GM20431 (cell line): ENCODE measurements at regions not wholly inside any gene's neighbourhood (a gene's known extent, or its start where the extent isn't known, plus 50 kb on each side); places are given as distances from the start of the nearest gene placed in this dataset.

Experiments
- in situ Hi-C: fragments of 300-500 bp; cut with MseI, MboI; formaldehyde crosslinking; loops from one replicate; pipeline ENCODE4 v1.15.0; 2020; ENCODE audit warnings: low sequenced_read_pairs; ENCODE audit not compliant: unreplicated experiment

DNA sequence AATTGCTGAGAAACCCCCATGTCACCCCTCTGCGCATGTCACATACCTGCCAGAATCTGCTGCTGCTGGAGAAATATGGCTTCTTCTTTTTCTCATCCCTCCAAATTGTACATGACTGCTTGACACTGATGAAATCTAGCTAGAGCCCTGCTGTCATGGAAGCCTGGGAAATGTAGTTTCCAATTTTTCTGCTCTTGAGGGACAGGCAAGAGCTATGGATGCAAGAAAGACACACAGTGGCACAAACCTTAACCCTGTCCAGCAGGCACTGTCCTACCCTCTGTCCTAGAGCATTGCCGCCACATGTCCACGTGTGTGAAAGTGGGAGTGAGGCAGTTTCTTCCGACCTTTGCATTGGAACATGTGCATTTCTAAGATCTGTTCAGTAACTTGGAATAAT is 255.5 kb upstream of the SEMA6A start:
- in situ Hi-C loops, result no loop called here

DNA sequence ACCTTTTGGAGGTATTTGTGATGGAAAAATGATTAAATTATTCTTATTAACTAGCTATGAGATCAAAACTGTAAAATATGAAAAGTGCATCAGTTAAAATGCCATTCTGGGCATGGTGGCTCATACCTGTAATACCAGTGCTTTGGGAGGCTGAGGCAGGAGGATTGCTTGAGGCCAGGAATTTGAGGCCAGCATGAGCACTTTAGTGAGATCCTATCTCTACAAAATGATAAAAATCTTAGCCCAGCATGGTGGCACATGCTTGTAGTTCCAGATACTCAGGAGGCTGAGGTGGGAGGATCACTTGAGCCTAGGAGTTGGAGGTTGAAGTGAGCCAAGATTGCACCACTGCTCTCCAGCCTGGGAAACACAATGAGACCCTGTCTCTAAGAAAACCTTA is 252.5 kb upstream of the SEMA6A start:
- in situ Hi-C loops, result no loop called here

DNA sequence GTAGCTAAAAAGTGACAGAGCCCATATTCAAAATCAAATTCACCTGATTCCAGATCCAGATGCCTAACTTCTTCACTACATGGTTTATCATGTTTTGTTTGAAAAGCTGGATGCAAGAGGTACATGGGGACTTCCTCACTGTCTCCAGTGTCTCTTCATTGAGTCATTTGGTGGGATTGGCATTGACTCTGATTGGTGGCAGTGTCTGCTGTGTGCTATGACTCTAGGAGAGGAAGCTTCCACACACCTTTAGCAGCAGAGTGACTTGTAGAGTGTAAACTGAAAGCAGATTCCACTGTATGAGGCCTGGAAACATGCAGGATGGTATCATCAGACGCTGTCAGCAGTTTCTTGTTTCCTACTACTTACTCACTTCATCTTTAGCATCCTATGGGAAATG is 250.9 kb upstream of the SEMA6A start:
- in situ Hi-C loops, result no loop called here

DNA sequence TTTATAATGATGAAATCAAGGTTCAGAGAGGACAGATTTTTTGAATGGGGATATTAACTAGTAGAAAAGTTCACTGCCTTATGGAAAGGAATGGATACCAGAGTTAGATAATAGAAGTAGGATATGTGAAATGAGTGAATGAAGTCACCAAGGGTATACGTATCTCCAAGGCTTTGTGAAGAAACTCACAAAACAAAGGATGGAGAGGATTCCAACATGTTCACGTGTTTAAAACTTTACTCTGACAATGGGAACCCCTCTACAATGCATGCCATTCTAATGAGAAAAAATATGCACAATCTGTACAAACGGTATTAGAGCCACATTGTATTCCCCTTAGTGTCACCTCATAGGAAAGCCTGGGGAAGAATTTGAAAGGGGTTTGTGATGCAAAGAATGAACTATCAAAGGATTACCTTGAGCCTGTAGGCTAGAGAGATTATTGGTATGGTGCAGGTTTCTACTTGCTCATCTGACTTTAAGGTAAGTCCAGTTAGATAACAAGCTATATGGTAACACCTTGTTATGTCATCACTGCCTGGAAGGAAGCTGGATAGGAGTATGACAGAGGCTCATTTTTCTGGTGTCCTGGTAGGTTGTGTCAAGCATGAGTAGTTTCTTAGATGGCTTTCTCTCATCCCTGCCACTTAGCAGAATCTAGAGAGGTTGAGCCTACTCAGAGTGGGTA is 250.3 kb upstream of the SEMA6A start:
- in situ Hi-C loops, result no loop called here

DNA sequence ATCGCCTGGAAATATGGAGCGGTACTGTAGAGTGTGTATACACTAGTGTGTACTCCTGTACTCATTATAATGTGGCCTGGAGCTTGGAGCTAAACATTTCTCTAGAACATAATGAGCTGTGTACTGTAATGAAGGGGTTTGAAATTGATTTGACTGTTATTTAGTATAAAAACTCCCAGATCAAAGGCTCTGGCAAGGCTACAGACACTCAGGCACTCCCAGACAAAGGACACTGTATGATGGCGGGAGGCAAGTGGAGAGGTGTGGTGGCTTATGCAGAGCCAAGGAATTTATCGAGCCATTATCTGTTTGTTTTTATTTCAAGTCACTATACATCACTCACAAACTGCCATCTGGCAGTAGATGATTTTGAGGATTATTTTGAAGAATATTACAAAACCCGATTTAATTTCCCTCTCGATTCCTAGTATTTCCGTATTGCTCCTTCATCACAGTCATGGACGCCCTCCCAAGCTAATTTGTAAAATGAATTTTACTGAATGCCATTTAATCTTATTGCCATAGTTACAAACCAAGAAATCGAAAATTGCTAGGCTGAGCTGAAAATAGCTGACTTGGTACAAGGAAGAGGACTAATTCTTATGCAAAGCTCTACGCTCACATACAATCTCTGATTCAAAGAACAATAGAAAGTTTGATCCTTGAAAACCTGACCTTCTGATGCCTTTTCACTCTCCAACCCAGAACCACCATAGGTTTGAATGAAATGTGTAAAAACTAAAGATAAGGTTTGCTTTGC is 240.2 kb upstream of the SEMA6A start:
- in situ Hi-C loops, result no loop called here

DNA sequence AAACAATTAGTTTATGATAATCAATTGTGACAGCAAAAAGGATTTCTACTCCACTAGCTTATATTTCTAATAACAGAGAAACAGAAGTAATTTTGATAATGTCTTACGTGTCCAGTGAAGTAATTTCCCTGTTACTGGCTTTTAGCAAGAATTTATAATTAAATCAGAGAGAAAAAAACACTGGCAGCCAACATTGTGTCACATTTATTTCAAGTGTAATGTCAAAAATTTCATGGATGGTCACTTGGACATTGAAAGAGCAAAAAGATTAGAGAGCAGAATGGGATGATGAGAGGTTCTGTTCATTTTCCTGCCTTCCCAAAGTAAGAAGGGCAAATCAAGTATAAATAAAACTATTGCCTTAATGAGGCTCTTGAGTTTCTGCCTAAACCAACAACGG is 239.3 kb upstream of the SEMA6A start:
- in situ Hi-C loops, result no loop called here

DNA sequence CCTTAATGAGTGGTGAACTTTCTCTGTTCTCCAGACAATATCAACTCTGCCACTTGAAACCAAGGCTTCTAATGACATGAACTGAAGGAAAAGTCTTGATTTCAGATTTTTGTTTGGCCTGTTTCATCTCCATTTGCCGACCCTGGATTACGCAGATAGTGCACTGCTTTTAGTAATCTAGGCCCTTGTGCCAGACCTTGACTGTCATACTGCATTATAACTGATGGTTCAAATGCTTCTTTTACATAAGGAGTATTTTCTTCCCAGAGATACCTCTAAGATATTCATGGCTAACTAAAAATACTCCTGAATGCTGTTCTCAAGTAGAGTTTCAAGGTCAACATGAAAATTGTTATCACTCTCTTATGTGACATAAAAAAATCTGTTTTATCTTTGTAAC is 238.7 kb upstream of the SEMA6A start:
- in situ Hi-C loops, result no loop called here

DNA sequence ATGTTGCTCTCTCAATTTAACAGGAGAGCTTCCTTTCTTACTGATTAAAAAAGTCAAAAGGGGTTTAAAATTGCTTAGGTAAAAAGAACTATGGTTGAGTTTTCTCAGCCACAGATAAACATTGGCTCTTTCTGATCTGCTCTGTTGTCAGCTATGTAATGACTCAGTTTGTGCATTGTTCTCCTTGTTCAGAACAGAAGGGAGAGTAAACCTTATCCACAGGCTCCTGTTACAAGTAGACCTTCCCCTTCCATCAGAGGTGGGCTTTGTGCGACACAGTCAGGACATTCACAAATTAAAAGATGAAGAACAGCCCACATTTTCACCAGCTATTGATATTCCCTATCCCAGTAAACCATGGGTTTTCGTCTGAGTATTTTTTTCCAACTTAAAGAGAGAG is 236.3 kb upstream of the SEMA6A start:
- in situ Hi-C loops, result no loop called here

DNA sequence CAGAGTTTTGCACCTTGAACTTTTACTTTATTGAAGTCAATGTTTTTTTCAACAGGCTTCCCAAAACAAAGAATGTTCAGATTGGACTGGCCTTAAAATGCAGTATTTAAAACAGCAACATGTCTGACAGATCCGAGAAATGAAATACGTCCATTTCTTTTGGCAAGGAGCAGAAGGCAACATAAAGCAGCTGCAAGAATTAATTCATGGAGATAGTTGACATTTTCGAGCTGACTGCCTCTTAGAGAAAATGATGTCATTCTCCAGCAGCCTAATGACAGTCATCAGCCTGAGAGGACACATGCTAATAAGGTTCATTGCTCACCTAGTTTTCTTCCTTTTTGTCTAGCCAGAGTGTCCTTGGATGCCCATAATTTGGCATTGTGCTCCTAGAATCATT is 232.2 kb upstream of the SEMA6A start:
- in situ Hi-C loops, result no loop called here

DNA sequence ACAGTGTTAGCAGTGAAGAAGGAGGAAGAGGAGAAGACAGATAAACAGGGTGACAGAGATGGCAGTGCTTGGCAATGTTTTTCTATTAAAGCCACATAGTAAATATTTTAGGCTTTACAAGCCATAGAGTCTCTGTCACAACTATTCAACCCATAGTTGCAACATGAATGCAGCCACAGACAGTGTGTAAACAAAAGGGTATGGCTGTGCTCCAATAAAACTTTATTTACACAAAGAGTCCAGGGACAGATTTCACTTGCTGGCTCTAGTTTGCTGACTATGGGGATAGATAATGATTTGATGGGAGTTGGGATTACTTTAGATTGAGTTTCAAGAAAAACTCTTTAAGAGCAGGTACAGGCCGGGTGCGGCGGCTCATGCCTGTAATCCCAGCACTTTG is 224.8 kb upstream of the SEMA6A start:
- in situ Hi-C loops, result no loop called here

DNA sequence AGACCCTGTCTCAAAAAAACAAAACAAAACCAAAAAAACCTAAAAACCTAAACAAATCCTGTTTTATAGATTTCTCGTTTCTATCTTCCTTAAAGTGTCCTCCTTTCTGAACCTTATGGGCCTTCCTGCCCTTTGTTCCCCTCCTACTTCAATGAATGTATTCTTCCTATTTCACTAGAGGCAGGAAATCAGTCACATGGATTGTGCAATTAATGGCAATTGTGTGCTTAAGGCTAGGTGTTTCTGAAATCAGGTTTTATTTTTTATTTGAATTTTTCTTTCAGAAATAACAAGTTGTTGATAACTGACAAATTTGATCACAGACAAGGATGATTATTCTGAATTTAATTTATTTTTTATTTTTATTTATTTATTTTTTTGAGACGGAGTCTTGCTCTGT is 220.6 kb upstream of the SEMA6A start:
- in situ Hi-C loops, result no loop called here

DNA sequence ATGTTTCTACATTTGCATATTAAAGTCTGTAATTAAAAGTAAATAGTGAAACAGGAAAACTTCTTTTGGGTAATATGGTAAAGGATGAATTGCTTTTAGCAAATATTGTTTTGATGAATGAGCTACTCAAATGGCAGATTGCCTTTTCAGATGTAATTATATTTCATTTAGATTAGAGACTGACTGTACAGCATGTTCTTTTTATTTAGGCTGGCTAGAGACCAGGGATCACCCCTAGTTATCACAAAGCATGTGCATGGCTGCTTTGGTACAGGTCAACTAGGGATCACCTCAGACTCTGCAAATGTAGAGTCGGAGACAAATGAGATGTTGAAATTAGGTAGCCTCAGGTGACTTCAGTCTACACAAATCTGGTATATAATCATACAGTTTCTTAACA is 214.9 kb upstream of the SEMA6A start:
- in situ Hi-C loops, result no loop called here

DNA sequence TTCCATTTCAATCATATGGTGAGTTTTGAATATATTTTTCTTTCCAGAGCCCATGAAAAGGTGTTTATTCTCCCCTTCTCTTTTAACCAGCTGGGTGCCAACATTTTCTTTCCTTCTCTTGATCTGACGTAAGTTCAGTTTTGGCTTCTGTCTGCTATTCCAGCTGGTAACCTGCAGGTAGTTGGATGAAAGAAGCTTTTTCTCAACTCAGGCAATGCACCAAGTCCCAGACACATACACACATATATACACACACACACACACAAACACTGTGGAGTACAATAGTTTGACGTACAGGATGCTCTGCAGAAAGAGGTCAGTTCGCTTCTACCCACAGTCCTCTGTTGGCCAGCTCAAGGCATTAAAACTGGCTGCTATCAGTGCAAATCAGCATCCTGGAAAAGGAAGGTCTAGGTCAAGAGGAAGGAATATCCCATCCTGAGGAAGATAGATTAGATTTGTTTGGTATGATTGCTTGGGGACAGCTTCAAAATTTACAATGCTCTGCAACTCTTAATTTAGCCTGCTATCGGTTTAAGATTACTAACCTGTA is 214.3 kb upstream of the SEMA6A start:
- in situ Hi-C loops, result no loop called here

DNA sequence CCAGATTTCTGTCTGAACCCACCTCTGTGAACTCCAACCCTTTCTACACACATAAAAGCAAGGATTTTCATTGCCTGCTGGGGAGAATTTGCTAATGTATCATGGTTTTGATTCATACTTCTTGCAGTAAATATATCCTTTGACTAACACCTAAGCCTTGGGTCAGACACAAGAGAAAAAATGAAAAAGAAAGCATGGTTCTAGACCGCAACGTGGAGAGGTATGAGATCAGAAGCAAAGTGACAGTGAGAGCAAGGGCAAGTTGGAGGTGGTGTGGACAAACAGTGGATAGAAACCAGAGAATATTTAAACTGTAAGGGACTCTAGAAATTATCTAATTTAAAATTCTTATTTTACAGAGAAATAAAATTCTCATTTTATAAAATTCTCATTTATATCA is 212.9 kb upstream of the SEMA6A start:
- in situ Hi-C loops, result no loop called here

DNA sequence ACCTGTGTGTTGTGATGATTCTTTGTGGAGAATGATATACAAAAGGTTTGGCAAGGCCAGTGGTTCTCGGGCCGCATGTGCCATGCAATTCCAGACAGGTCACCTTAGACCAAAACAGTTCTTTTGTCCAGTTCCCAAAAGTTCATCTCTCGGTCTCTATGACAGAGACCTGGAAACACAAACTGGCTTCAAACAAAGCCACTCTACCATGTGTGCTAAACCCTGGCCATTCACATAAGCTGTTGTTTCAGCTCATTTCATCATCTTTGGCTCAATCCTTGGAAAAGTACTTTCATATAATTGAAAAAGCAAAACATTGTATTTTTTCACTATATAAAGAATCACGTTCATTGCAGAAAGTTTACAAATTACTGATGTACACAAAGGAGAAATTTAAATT is 210.5 kb upstream of the SEMA6A start:
- in situ Hi-C loops, result no loop called here

DNA sequence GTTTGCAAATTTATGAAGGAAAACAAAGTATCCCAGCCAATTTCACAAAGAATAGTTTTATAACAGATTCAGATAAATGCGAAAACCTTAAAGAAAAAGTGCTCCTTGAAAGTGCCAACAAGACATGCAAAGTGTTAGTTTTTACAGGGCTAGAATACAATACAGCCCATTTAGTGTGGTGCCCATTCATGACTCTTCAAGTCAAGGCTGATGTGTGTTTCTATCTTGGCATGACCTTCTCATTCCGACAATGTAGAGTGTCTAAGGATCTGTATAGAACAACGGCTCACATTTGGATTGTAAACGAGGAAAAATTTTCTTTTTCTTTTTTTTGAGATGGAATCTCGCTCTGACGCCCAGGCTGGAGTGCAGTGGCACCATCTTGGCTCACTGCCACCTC is 205.2 kb upstream of the SEMA6A start:
- in situ Hi-C loops, result no loop called here

DNA sequence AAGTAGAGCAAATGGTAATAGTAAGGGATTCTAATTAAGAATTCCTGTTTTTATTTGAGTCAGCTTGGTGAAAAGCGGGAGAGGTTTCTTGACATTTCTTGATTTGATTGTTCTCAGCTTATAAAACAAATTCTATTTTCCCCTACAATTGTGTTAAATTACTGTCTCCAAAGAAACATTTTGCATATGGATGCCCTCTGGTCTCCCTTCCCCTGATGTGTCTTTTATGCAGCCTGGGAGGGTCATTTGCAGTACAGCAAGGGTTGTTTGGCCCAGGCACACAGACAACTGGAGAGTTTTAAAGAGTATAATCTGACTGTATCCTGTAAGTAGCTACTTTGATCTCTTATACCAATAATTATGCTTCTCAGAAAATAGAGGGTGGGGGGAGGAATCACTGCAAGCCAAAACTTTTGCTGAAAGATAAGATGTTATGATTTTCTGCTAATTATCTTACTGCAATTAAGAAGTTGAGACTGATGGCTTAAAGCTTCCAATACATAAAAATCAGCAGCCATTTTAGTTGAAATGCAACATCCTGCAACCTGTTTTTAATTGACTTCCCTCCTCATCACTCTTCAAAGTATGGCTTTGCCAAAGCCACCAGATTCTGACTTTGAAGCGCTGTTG is 204.1 kb upstream of the SEMA6A start:
- in situ Hi-C loops, result no loop called here

DNA sequence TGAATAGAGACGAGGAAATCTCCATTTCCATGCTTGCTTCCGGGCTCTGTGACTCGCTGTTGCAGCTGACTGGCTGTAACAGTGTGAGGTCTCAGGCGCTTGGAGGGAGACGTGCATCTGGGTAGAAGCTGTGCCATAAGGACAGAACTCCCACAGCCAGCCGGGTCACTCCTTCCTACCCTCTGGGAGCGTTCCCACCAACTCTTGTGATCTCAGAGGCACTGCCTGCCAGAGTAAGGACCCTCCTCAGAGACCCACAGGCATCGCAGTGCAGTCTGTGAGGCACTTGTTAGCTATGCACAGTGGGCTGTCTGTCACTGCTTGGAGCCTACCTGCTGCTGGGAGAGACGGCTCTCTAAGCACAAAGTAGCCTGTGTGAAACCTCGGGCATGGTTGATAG is 203.4 kb upstream of the SEMA6A start:
- in situ Hi-C loops, result no loop called here

DNA sequence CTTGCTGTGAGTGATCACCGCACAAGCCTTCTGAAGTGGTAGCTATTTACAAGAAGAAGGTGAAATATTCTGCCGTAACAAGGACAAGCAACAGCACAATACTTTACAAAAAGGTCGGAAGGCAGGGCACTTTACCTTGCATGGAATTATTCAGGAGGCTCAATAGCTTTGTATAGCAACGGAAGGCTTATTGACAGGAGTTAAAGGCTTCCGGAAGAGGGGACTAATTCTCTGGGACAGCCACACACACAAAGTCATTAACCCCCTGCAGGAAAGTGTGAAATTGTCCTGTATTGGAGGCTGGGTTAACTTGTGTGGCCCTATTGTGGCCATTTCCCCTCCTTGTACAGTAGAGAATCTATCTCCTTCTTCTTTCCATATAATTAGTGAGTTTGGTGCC is 199.3 kb upstream of the SEMA6A start:
- in situ Hi-C loops, result loop anchor here (25.0 kb wide), 1 partner anchor 187 kb away; no protein-coding TSS in a partner anchor

DNA sequence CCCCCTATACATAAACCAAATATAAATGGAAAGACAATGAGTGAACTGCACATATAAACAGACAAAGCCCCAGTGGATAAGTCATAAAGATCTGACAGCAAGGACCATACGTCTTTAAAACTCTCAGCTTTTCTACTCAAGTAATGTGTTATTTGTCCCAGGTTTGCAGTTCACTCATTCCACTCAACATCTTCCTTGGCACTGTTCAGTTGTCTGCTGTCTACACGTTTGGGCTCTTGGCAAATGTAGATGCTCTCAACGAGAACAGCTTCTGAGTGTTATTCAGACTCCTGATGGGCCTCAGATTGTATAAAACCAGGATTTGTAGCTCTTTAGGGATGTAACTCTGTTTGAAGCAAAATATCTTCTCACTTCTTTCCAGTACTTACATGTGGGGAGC is 198.2 kb upstream of the SEMA6A start:
- in situ Hi-C loops, result loop anchor here (25.0 kb wide), 1 partner anchor 186 kb away; no protein-coding TSS in a partner anchor

DNA sequence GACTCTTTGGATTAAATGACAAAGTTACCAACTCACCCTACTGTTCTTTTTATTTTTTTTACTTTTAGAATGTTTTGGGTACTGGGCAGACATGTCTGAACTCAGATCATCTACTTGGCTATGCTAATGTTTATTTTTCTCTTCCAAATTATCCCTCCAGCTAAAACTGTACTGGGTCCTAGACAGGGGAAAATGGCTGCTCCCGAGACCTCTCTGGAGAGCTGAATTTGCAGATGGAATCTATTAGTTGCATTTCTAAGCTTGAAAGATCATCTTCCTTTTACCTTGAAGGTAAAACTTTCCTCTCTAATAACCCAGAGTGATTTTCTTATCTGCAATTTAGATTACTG is 197.5 kb upstream of the SEMA6A start:
- in situ Hi-C loops, result loop anchor here (25.0 kb wide), 1 partner anchor 185 kb away; no protein-coding TSS in a partner anchor
